ENCODE measurements at regions not wholly inside any gene's neighbourhood (a gene's known extent, or its start where the extent isn't known, plus 50 kb on each side); places are given as distances from the start of the nearest gene placed in this dataset.

DNA sequence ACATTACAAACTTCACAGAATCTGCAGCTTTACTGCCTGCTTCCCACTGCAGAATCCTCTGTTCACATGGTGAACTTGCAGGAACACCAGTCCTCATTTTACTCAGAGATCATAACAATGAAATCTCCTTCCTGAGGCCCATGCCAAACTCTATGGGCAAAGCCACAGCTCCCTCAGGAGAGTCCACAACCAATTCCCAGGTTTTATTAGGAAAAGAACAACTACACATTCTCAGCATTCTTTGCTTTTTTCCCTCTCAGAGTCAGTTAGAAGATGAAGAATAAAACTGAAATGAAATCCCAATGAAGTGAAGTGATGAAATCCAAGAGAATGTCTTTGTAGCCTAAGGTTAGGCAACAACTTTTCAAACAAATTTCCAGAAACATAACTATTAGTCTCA lies 233.7 kb downstream of the DSEL start:
- TF ChIP-seq, protein P1, sequence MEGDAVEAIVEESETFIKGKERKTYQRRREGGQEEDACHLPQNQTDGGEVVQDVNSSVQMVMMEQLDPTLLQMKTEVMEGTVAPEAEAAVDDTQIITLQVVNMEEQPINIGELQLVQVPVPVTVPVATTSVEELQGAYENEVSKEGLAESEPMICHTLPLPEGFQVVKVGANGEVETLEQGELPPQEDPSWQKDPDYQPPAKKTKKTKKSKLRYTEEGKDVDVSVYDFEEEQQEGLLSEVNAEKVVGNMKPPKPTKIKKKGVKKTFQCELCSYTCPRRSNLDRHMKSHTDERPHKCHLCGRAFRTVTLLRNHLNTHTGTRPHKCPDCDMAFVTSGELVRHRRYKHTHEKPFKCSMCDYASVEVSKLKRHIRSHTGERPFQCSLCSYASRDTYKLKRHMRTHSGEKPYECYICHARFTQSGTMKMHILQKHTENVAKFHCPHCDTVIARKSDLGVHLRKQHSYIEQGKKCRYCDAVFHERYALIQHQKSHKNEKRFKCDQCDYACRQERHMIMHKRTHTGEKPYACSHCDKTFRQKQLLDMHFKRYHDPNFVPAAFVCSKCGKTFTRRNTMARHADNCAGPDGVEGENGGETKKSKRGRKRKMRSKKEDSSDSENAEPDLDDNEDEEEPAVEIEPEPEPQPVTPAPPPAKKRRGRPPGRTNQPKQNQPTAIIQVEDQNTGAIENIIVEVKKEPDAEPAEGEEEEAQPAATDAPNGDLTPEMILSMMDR (IDR thresholded peaks at IDR 0.05 in 2 of 3, conservative IDR thresholded peaks at IDR 0.05 in 1 of 3; ENCODE audit: borderline replicate concordance in 1 of 3, insufficient read depth in 1 of 3, low read depth in 2 of 3, low read length in 2 of 3) = no peak
- TF ChIP-seq, protein P2, sequence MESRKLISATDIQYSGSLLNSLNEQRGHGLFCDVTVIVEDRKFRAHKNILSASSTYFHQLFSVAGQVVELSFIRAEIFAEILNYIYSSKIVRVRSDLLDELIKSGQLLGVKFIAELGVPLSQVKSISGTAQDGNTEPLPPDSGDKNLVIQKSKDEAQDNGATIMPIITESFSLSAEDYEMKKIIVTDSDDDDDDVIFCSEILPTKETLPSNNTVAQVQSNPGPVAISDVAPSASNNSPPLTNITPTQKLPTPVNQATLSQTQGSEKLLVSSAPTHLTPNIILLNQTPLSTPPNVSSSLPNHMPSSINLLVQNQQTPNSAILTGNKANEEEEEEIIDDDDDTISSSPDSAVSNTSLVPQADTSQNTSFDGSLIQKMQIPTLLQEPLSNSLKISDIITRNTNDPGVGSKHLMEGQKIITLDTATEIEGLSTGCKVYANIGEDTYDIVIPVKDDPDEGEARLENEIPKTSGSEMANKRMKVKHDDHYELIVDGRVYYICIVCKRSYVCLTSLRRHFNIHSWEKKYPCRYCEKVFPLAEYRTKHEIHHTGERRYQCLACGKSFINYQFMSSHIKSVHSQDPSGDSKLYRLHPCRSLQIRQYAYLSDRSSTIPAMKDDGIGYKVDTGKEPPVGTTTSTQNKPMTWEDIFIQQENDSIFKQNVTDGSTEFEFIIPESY (IDR thresholded peaks at IDR 0.05; ENCODE audit: extremely low read depth, insufficient replicate concordance, low read length) = no peak
- TF ChIP-seq EZH2 (IDR thresholded peaks at IDR 0.05) = no peak
- TF ChIP-seq POLR2AphosphoS5 (IDR thresholded peaks at IDR 0.05; ENCODE audit: low read depth, low read length) = no peak
- no peak for TF ChIP-seq JUND (IDR thresholded peaks at IDR 0.05)
- TF ChIP-seq ZNF274 (IDR thresholded peaks at IDR 0.05; ENCODE audit: low read depth, low read length) = no peak
- no peak for TF ChIP-seq ZFX (IDR thresholded peaks at IDR 0.05)
- no peak for TF ChIP-seq POLR2A (IDR thresholded peaks at IDR 0.05; ENCODE audit: borderline replicate concordance, extremely low read depth, insufficient read depth, insufficient read length)
- no peak for TF ChIP-seq CEBPB (IDR thresholded peaks at IDR 0.05; ENCODE audit: low read depth)
- TF ChIP-seq SRF (IDR thresholded peaks at IDR 0.05; ENCODE audit: low read depth) = no peak
- TF ChIP-seq, protein P3, sequence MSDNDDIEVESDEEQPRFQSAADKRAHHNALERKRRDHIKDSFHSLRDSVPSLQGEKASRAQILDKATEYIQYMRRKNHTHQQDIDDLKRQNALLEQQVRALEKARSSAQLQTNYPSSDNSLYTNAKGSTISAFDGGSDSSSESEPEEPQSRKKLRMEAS (IDR thresholded peaks at IDR 0.05) = no peak
- TF ChIP-seq, protein P4, sequence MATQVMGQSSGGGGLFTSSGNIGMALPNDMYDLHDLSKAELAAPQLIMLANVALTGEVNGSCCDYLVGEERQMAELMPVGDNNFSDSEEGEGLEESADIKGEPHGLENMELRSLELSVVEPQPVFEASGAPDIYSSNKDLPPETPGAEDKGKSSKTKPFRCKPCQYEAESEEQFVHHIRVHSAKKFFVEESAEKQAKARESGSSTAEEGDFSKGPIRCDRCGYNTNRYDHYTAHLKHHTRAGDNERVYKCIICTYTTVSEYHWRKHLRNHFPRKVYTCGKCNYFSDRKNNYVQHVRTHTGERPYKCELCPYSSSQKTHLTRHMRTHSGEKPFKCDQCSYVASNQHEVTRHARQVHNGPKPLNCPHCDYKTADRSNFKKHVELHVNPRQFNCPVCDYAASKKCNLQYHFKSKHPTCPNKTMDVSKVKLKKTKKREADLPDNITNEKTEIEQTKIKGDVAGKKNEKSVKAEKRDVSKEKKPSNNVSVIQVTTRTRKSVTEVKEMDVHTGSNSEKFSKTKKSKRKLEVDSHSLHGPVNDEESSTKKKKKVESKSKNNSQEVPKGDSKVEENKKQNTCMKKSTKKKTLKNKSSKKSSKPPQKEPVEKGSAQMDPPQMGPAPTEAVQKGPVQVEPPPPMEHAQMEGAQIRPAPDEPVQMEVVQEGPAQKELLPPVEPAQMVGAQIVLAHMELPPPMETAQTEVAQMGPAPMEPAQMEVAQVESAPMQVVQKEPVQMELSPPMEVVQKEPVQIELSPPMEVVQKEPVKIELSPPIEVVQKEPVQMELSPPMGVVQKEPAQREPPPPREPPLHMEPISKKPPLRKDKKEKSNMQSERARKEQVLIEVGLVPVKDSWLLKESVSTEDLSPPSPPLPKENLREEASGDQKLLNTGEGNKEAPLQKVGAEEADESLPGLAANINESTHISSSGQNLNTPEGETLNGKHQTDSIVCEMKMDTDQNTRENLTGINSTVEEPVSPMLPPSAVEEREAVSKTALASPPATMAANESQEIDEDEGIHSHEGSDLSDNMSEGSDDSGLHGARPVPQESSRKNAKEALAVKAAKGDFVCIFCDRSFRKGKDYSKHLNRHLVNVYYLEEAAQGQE (IDR thresholded peaks at IDR 0.05; ENCODE audit: low read depth) = no peak

All from HCT116 (cell line).